ENCODE measurements at regions not wholly inside any gene's neighbourhood (a gene's known extent, or its start where the extent isn't known, plus 50 kb on each side); places are given as distances from the start of the nearest gene placed in this dataset.

DNA sequence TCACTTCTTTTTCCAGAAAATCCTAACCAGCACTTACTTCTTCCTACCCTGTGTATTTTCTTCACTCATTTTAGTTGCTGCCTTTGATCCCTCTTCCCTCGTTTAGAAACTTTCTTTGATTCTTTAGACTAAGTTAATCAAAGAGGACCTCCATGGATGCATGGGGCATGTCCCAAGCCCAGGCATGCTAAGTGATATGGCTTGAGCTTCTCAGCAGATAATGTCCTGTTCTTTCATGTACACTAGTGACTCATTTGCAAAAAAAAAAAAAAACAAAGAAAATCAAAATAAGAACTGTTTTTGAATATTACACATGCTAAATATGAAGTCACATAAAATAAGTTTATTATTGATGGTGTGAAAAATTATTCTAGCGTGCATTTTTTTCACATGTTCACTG, 800.9 kb downstream of the SATB2 start:
- Histone ChIP-seq H3K27ac (ENCODE audit: extremely low read depth, low read depth, low read length) (no peak overlapping the region), H3K4me1 (replicated peaks in 1 of 2; ENCODE audit: control insufficient read depth in 2 of 2, insufficient read depth in 2 of 2, low read length in 2 of 2) (no peaks in the 10 kb centered on the region), H2AFZ (ENCODE audit: low read depth, low read length) (no peak overlapping the region), H3K36me3 (ENCODE audit: control insufficient read depth, insufficient read depth, low read length) (no peaks in the 10 kb centered on the region), H3K79me2 (ENCODE audit: control insufficient read depth, insufficient read depth, low read length) (no peaks in the 10 kb centered on the region), H3K9me1 (ENCODE audit: control insufficient read depth, insufficient read depth, low read length) (no peaks in the 10 kb centered on the region), H3K27me3 (ENCODE audit: control insufficient read depth in 2 of 2, insufficient read depth in 2 of 2, low read length in 2 of 2) (no peaks in the 10 kb centered on the region), H3K4me3 (no peak overlapping the region), H3K9ac (ENCODE audit: insufficient read depth in 1 of 2, low read depth in 2 of 2, low read length in 2 of 2) (no peak overlapping the region), H4K20me1 (replicated peaks; ENCODE audit: control insufficient read depth, insufficient read depth, low read length) (no peaks in the 10 kb centered on the region), H3K9me3 (replicated peaks; ENCODE audit: control insufficient read depth, insufficient read depth, low read depth, low read length) (no peaks in the 10 kb centered on the region), H3K4me2 (ENCODE audit: insufficient read depth, low read length) (no peak overlapping the region)
- ATAC-seq, result no peak
- 0% methylated on average over 2 of the region's 2 CpGs for WGBS (ENCODE audit: insufficient coverage, low coverage, missing lambda C conversion rate)
- DNase-seq (ENCODE audit: extremely low read depth in 1 of 4, low spot score in 3 of 4), result no peak
- FAIRE-seq, result no peak
- intact Hi-C loops (cut with micrococcal nuclease), result no loop called here
- BruUV-seq (replicated peaks), result no TSS peak
- in situ Hi-C loops (cut with MboI), result no loop called here
- POLR2A ChIA-PET, result no interaction called here
- CTCF ChIA-PET (ENCODE audit: low intra/inter-chr PET ratio), result no interaction called here
- TF ChIP-seq OTX1 (CRISPR knock-in tag; IDR thresholded peaks at IDR 0.05) (no peak), ZBTB7A (IDR thresholded peaks at IDR 0.05; ENCODE audit: borderline replicate concordance, control insufficient read depth, low read depth, low read length) (no peak), POLR3G (IDR thresholded peaks at IDR 0.05; ENCODE audit: extremely low read depth, insufficient read length, insufficient replicate concordance) (no peak), COPS2 (conservative IDR thresholded peaks at IDR 0.05) (no peak), ZNF589 (CRISPR knock-in tag; IDR thresholded peaks at IDR 0.05; ENCODE audit: low read depth) (no peak), E2F3 (CRISPR knock-in tag; IDR thresholded peaks at IDR 0.05) (no peak), SNRNP70 (optimal IDR thresholded peaks at IDR 0.05; ENCODE audit: low read depth, low read length) (no peak), CBX1 (IDR thresholded peaks at IDR 0.05; ENCODE audit: low read depth) (no peak)
- TF ChIP-seq, protein P1, sequence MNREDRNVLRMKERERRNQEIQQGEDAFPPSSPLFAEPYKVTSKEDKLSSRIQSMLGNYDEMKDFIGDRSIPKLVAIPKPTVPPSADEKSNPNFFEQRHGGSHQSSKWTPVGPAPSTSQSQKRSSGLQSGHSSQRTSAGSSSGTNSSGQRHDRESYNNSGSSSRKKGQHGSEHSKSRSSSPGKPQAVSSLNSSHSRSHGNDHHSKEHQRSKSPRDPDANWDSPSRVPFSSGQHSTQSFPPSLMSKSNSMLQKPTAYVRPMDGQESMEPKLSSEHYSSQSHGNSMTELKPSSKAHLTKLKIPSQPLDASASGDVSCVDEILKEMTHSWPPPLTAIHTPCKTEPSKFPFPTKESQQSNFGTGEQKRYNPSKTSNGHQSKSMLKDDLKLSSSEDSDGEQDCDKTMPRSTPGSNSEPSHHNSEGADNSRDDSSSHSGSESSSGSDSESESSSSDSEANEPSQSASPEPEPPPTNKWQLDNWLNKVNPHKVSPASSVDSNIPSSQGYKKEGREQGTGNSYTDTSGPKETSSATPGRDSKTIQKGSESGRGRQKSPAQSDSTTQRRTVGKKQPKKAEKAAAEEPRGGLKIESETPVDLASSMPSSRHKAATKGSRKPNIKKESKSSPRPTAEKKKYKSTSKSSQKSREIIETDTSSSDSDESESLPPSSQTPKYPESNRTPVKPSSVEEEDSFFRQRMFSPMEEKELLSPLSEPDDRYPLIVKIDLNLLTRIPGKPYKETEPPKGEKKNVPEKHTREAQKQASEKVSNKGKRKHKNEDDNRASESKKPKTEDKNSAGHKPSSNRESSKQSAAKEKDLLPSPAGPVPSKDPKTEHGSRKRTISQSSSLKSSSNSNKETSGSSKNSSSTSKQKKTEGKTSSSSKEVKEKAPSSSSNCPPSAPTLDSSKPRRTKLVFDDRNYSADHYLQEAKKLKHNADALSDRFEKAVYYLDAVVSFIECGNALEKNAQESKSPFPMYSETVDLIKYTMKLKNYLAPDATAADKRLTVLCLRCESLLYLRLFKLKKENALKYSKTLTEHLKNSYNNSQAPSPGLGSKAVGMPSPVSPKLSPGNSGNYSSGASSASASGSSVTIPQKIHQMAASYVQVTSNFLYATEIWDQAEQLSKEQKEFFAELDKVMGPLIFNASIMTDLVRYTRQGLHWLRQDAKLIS (CRISPR knock-in tag; IDR thresholded peaks at IDR 0.05), result no peak
- TF ChIP-seq, protein P2, sequence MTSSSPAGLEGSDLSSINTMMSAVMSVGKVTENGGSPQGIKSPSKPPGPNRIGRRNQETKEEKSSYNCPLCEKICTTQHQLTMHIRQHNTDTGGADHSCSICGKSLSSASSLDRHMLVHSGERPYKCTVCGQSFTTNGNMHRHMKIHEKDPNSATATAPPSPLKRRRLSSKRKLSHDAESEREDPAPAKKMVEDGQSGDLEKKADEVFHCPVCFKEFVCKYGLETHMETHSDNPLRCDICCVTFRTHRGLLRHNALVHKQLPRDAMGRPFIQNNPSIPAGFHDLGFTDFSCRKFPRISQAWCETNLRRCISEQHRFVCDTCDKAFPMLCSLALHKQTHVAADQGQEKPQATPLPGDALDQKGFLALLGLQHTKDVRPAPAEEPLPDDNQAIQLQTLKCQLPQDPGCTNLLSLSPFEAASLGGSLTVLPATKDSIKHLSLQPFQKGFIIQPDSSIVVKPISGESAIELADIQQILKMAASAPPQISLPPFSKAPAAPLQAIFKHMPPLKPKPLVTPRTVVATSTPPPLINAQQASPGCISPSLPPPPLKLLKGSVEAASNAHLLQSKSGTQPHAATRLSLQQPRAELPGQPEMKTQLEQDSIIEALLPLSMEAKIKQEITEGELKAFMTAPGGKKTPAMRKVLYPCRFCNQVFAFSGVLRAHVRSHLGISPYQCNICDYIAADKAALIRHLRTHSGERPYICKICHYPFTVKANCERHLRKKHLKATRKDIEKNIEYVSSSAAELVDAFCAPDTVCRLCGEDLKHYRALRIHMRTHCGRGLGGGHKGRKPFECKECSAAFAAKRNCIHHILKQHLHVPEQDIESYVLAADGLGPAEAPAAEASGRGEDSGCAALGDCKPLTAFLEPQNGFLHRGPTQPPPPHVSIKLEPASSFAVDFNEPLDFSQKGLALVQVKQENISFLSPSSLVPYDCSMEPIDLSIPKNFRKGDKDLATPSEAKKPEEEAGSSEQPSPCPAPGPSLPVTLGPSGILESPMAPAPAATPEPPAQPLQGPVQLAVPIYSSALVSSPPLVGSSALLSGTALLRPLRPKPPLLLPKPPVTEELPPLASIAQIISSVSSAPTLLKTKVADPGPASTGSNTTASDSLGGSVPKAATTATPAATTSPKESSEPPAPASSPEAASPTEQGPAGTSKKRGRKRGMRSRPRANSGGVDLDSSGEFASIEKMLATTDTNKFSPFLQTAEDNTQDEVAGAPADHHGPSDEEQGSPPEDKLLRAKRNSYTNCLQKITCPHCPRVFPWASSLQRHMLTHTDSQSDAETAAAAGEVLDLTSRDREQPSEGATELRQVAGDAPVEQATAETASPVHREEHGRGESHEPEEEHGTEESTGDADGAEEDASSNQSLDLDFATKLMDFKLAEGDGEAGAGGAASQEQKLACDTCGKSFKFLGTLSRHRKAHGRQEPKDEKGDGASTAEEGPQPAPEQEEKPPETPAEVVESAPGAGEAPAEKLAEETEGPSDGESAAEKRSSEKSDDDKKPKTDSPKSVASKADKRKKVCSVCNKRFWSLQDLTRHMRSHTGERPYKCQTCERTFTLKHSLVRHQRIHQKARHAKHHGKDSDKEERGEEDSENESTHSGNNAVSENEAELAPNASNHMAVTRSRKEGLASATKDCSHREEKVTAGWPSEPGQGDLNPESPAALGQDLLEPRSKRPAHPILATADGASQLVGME (CRISPR knock-in tag; IDR thresholded peaks at IDR 0.05), result no peak
- TF ChIP-seq, protein P3, sequence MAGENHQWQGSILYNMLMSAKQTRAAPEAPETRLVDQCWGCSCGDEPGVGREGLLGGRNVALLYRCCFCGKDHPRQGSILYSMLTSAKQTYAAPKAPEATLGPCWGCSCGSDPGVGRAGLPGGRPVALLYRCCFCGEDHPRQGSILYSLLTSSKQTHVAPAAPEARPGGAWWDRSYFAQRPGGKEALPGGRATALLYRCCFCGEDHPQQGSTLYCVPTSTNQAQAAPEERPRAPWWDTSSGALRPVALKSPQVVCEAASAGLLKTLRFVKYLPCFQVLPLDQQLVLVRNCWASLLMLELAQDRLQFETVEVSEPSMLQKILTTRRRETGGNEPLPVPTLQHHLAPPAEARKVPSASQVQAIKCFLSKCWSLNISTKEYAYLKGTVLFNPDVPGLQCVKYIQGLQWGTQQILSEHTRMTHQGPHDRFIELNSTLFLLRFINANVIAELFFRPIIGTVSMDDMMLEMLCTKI (IDR thresholded peaks at IDR 0.05; ENCODE audit: partially characterized antibody), result no peak
